Limb (tissue), 2 donors: ENCODE measurements at regions not wholly inside any gene's neighbourhood (a gene's known extent, or its start where the extent isn't known, plus 50 kb on each side); places are given as distances from the start of the nearest gene placed in this dataset.

ENCODE experiments used
- DNase-seq, 2 donors: peaks; one replicate each; pipeline ENCODE4 v3.0.0-alpha.2; 2016; ENCODE audit errors: extremely low spot score in 2 of 2

DNA sequence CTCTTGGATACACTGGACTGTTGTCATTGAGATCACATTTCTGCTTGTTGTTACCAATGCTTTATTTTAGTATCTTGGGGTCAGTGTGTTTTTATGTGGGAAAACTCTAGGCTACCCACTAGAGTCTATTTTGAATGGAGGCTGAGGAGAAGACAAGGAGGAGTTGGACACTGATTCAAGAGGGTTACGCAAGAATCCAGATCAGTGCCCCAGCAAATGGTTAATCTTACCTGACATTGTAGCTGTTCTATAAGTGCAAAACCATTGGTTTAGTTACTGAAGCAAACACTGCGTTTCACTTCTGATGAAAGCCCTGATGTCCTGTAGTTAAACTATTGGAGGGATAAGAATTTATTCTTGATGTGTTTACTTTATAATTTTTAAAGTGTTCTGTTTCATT lies 331.1 kb upstream of the NR3C2 start:
- DNase-seq = no peak

GRCh38 chr4:148770848-148771247 lies 328.6 kb upstream of the NR3C2 start:
- no peak for DNase-seq

GRCh38 chr4:148770377-148770776 lies 328.2 kb upstream of the NR3C2 start:
- no peak for DNase-seq

DNA sequence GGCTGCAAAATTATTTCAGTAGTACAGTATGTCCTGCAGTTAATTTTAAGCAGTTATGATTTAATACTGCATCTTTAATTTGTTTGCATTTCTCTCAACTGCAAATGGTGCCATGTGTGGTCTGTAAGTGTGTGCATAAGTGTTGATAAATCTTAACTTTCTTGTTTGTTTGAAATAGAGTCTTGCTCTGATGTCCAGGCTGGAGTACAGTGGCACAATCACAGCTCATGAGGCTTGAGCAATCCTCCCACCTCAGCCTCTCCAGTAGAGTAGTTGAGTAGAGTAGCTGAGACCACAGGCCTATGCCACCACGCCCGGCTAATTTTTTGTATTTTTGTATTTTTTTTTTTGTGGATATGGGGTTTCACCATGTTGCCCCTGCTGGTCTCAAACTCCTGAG lies 322.5 kb upstream of the NR3C2 start:
- DNase-seq = no peak

GRCh38 chr4:148757171-148757570 lies 315.0 kb upstream of the NR3C2 start:
- DNase-seq = no peak

GRCh38 chr4:148749403-148749802 lies 307.2 kb upstream of the NR3C2 start:
- DNase-seq = no peak

DNA sequence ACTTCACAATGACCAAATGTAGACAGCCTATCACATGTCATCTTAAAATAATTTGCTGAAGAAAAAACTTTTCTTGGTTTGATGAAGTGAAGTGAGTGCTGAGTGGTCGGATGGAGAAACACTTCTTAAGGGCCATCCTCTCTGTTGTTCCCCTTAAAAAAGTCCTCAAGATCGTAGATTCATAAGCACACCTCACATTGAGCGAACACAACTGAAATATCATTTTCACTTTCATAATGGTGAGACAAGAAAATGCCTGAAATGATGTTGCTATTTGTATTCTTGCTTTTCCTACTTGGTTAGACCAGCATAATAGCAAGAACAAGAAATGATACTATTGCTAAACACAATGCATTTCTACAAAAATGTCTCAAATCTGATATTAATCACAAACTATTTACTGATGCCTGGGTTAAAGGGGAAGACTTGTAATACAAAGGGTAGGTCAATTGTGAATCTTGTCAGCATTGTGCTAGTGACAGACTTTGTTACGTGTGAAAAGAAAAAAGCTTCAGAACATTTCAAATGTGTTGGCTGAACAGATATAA lies 305.6 kb upstream of the NR3C2 start:
- no peak for DNase-seq

DNA sequence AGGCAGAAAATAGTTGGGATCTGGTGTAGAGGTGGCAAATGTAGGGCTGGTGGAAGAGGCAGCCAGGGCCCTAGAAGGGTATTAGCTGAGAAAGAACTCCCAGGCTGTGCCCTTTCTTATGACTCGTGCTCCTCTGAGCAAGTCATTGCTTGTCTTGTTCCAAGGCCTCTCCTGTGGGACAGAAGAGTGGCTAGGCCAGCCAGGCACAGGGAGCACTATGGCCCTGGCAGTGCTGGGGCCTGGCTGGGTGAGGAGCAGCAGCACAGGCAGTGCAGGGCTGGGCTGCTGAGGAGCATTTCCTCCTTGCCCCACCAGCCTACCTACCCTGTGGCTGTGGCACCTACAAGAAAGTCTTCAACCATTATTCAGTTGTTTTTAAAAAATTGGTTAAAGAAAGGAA lies 298.5 kb upstream of the NR3C2 start:
- no peak for DNase-seq

DNA sequence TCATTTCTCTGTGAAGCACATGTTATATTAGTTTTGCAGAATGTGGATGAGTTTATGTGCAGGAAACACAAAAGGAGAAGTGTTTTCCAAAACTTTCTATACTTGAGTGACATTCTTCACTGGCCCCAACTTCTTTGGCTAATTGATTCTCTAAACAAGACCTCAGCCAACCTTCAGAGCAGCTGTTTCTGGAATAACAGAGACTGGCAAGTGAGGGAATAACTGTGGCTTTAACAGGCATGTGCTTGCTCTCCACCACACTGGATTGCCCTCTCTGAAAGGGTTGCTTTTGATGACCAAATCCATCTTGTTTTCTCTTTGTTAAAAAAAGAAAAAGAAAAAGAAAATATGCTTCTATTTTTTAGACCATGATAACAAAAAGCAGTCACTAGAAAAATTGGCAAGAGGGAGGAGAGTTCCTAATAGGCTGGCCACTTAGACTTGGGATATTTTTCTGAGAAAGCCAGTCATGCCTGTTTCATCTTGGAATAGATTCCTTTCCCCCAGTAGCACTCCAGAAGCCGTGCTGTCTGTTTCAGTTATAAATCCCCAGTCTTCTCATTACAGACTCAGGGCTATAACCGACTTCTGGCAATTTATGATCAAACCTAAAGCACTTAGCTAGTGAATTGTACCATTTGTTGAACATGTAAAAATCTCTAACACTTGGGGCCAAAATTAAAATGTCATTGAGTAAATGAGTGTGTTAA lies 295.0 kb upstream of the NR3C2 start:
- DNase-seq = no peak

- no peak for DNase-seq
Observed at GRCh38 chr4:148735432-148736155, 293.4 kb upstream of the NR3C2 start.

- no peak for DNase-seq
Observed at GRCh38 chr4:148730766-148731165, 288.6 kb upstream of the NR3C2 start.

- no peak for DNase-seq
Observed at GRCh38 chr4:148730082-148730640, 287.9 kb upstream of the NR3C2 start.

DNA sequence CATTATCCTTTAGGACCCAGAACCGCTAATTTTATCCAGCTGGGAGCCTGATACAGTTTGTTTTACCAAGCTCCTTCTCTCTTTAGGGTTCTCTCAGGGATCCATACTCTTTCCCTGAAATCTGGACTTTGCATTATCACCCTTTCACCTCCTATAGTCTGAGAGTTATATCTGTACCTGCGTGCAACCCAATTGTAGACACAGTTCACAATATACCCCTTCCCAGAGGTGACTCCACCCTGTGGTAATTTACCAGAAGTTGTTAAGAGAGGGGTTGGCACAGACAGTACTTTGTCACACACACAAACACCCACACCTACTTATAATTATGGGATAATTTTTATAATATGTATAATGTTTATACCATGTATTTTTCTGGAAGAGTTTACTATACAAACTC lies 275.8 kb upstream of the NR3C2 start:
- no peak for DNase-seq

GRCh38 chr4:148716431-148717052 lies 274.3 kb upstream of the NR3C2 start:
- no peak for DNase-seq

- DNase-seq = no peak
Observed at GRCh38 chr4:148704291-148704690, 262.1 kb upstream of the NR3C2 start.

- no peak for DNase-seq
Observed at GRCh38 chr4:148694702-148695101, 252.5 kb upstream of the NR3C2 start.

GRCh38 chr4:148693913-148694649 lies 251.9 kb upstream of the NR3C2 start:
- no peak for DNase-seq

DNA sequence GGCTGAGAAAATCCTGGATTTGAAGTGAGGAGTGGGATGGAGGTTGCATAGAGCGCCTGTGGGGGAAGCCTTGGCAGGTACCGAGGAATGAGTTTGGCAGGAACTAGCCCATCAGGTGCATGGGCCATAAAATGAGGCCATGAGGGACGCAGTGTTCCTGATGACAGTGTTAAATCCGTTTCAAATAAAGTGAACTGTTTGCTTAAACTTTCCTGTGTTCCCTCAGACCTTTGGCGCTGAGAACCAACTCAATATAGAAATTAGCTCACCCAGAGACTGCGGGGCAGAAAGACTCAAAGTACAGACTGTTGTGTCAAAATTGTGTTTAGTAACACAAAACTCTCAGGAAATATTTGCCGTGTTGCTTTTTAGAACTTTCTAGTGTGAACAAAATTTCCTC lies 250.0 kb upstream of the NR3C2 start:
- DNase-seq = peak in 1 of 2 donors; percentile 23

DNA sequence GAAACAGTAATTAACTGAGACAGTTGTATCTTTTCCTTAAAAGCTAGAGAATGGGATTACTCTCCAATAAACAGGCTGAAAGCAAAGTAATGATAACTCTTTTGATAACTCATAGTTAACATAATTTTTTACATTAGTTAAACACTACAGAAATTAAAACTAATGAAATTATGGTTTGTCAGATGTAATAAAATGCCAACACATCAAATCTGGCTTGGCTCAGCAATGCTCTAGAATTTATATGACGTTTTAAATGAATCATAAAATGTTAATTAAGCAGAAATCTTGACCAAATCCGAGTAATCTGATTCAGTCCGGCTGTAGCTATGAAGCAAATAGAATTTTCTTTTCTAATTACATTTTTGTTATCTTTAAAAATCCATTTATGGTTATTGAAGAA lies 244.2 kb upstream of the NR3C2 start:
- DNase-seq = no peak

DNA sequence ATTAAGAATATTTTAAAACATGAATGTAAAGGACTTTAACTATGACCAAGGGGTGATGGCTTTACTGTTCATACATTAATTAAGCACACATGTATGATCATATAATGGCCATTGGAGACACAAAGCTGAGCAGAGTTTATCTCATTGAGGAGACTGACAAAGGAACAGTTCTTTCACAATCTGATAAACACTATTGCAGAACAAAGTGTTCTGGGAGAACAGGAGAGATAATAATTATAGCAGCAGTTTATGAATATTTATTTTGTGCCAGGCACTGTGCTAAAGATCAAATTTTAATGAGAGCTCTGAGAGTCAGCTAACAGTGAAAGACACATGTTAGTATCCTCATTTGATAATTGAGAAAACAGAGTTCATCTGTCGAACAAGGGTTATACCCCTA lies 242.4 kb upstream of the NR3C2 start:
- no peak for DNase-seq

- no peak for DNase-seq
Observed at GRCh38 chr4:148680884-148681283, 238.7 kb upstream of the NR3C2 start.
